Stromal cell of bone marrow (primary cell): ENCODE measurements at regions not wholly inside any gene's neighbourhood (a gene's known extent, or its start where the extent isn't known, plus 50 kb on each side); places are given as distances from the start of the nearest gene placed in this dataset.
"Not testable (repeated sequence)": the region's sequence is repeated elsewhere in the genome, so short reads cannot be mapped to it uniquely, and the experiment has no call there.

Experiments
- DNase-seq: peaks from one replicate; pipeline ENCODE4 v3.0.0-alpha.2; 2012; ENCODE audit warnings: low read depth

GRCh38 chr13:88235441-88235840 lies 564.3 kb downstream of the SLITRK5 start:
- DNase-seq: no peak

- no peak for DNase-seq
Measured at GRCh38 chr13:88246239-88246638, 575.1 kb downstream of the SLITRK5 start.

- DNase-seq: no peak
Measured at GRCh38 chr13:88248393-88248792, 577.2 kb downstream of the SLITRK5 start.

- DNase-seq: no peak
Measured at GRCh38 chr13:88257706-88258105, 586.5 kb downstream of the SLITRK5 start.

- no peak for DNase-seq
Measured at GRCh38 chr13:88263808-88264207, 592.6 kb downstream of the SLITRK5 start.

GRCh38 chr13:88281841-88282240 lies 610.7 kb downstream of the SLITRK5 start:
- DNase-seq: no peak

GRCh38 chr13:88285329-88285728 lies 614.2 kb downstream of the SLITRK5 start:
- no peak for DNase-seq

- DNase-seq: no peak
Measured at GRCh38 chr13:88288326-88288725, 617.2 kb downstream of the SLITRK5 start.

GRCh38 chr13:88291731-88292130 lies 620.6 kb downstream of the SLITRK5 start:
- not testable (repeated sequence) for DNase-seq

GRCh38 chr13:88294368-88294767 lies 623.2 kb downstream of the SLITRK5 start:
- DNase-seq: no peak

- DNase-seq: no peak
Measured at GRCh38 chr13:88303157-88303556, 632.0 kb downstream of the SLITRK5 start.

GRCh38 chr13:88303605-88304004 lies 632.4 kb downstream of the SLITRK5 start:
- DNase-seq: no peak

GRCh38 chr13:88314496-88314895 lies 643.3 kb downstream of the SLITRK5 start:
- DNase-seq: no peak

- DNase-seq: no peak
Measured at GRCh38 chr13:88329066-88329465, 657.9 kb downstream of the SLITRK5 start.

GRCh38 chr13:88339271-88339741 lies 668.1 kb downstream of the SLITRK5 start:
- no peak for DNase-seq

- no peak for DNase-seq
Measured at GRCh38 chr13:88345171-88345847, 674.1 kb downstream of the SLITRK5 start.

- DNase-seq: no peak
Measured at GRCh38 chr13:88360761-88361160, 689.6 kb downstream of the SLITRK5 start.

- no peak for DNase-seq
Measured at GRCh38 chr13:88369866-88370265, 698.7 kb downstream of the SLITRK5 start.

- no peak for DNase-seq
Measured at GRCh38 chr13:88376760-88377388, 705.7 kb downstream of the SLITRK5 start.

- DNase-seq: no peak
Measured at GRCh38 chr13:88377852-88378251, 706.7 kb downstream of the SLITRK5 start.

- DNase-seq: no peak
Measured at GRCh38 chr13:88384542-88384941, 713.4 kb downstream of the SLITRK5 start.

- DNase-seq: no peak
Measured at GRCh38 chr13:88395804-88396203, 724.6 kb downstream of the SLITRK5 start.

- no peak for DNase-seq
Measured at GRCh38 chr13:88411696-88412095, 740.5 kb downstream of the SLITRK5 start.

GRCh38 chr13:88417801-88418200 lies 746.6 kb downstream of the SLITRK5 start:
- DNase-seq: no peak
